H9 (cell line): ENCODE measurements at regions not wholly inside any gene's neighbourhood (a gene's known extent, or its start where the extent isn't known, plus 50 kb on each side); places are given as distances from the start of the nearest gene placed in this dataset.

Experiments
- DNase-seq: peaks from one replicate; pipeline ENCODE4 v3.0.0-alpha.2; 2017
- H2AFZ ChIP-seq: one replicate; pipeline ENCODE4 v1.6.1; 2013; ENCODE audit warnings: mild to moderate bottlenecking, low read length, control low read depth, moderate library complexity
- H2AK5ac ChIP-seq: 2 replicates; pipeline ENCODE4 v1.6.1; 2013; ENCODE audit warnings: low read length, control low read depth, mixed read lengths; ENCODE audit not compliant: insufficient read length
- H2BK120ac ChIP-seq: one replicate; pipeline ENCODE4 v1.6.1; 2013; ENCODE audit warnings: low read depth, mild to moderate bottlenecking, low read length, control low read depth, inconsistent platforms; ENCODE audit not compliant: poor library complexity, severe bottlenecking
- H2BK12ac ChIP-seq: 2 replicates; pipeline ENCODE4 v1.6.1; 2013; ENCODE audit warnings: low read length, control low read depth, mixed read lengths, low read depth; ENCODE audit not compliant: insufficient read length
- H2BK15ac ChIP-seq: 2 replicates; pipeline ENCODE4 v1.6.1; 2013; ENCODE audit warnings: low read depth, low read length, control low read depth
- H2BK20ac ChIP-seq: one replicate; pipeline ENCODE4 v1.6.1; 2013; ENCODE audit warnings: low read depth, mild to moderate bottlenecking, low read length, control low read depth, inconsistent platforms; ENCODE audit not compliant: poor library complexity, severe bottlenecking
- H2BK5ac ChIP-seq: 2 replicates; pipeline ENCODE4 v1.6.1; 2013; ENCODE audit warnings: low read length, control low read depth, mixed read lengths; ENCODE audit not compliant: insufficient read length
- H3K14ac ChIP-seq: 2 replicates; pipeline ENCODE4 v1.6.1; 2013; ENCODE audit warnings: low read length, control low read depth; ENCODE audit not compliant: insufficient read depth
- H3K18ac ChIP-seq: 2 replicates; pipeline ENCODE4 v1.6.1; 2013; ENCODE audit warnings: low read depth, mild to moderate bottlenecking, mixed read lengths, low read length, control low read depth; ENCODE audit not compliant: insufficient read length
- H3K23ac ChIP-seq: 2 replicates; pipeline ENCODE4 v1.6.1; 2013; ENCODE audit warnings: low read length, control low read depth, mixed read lengths, low read depth; ENCODE audit not compliant: insufficient read length
- H3K23me2 ChIP-seq: 2 replicates; pipeline ENCODE4 v1.6.1; 2013; ENCODE audit warnings: low read depth, mild to moderate bottlenecking, mixed read lengths, low read length, control low read depth; ENCODE audit not compliant: insufficient read length, poor library complexity, severe bottlenecking
- H3K27ac ChIP-seq: 2 replicates; pipeline ENCODE4 v1.5.1; 2013; ENCODE audit warnings: low read length, control low read depth, mixed read lengths, low read depth; ENCODE audit not compliant: insufficient read length
- H3K27me3 ChIP-seq: 2 replicates; pipeline ENCODE4 v1.6.1; 2013; ENCODE audit warnings: low read length, control low read depth, inconsistent platforms; ENCODE audit not compliant: insufficient read depth
- H3K4ac ChIP-seq: 2 replicates; pipeline ENCODE4 v1.6.1; 2013; ENCODE audit warnings: low read depth, mild to moderate bottlenecking, control low read depth, inconsistent platforms, low read length, moderate library complexity
- H3K4me1 ChIP-seq: 2 replicates; pipeline ENCODE4 v1.6.1; 2013; ENCODE audit warnings: low read length, control low read depth, inconsistent platforms; ENCODE audit not compliant: insufficient read depth
- H3K4me2 ChIP-seq: 2 replicates; pipeline ENCODE4 v1.6.1; 2013; ENCODE audit warnings: low read length, control low read depth, mixed read lengths; ENCODE audit not compliant: insufficient read length, insufficient read depth
- H3K56ac ChIP-seq: 2 replicates; pipeline ENCODE4 v1.6.1; 2013; ENCODE audit warnings: low read depth, mild to moderate bottlenecking, mixed read lengths, low read length, control low read depth; ENCODE audit not compliant: insufficient read length
- H3K79me1 ChIP-seq: 2 replicates; pipeline ENCODE4 v1.6.1; 2013; ENCODE audit warnings: low read depth, mild to moderate bottlenecking, moderate library complexity, low read length, control low read depth, inconsistent platforms; ENCODE audit not compliant: insufficient read depth, poor library complexity, severe bottlenecking
- H3K79me2 ChIP-seq: 2 replicates; pipeline ENCODE4 v1.6.1; 2013; ENCODE audit warnings: low read length, control low read depth, inconsistent platforms; ENCODE audit not compliant: insufficient read depth
- H3K9ac ChIP-seq: 2 replicates; pipeline ENCODE4 v1.6.1; 2013; ENCODE audit warnings: low read length, control low read depth, mixed read lengths; ENCODE audit not compliant: insufficient read length; ENCODE audit errors: extremely low read depth
- H3K9me3 ChIP-seq: one replicate; pipeline ENCODE4 v1.6.1; 2013; ENCODE audit warnings: low read depth, low read length, inconsistent platforms; ENCODE audit not compliant: control insufficient read depth
- H3T11ph ChIP-seq: one replicate; pipeline ENCODE4 v1.6.1; 2013; ENCODE audit warnings: mild to moderate bottlenecking, low read length, control low read depth, inconsistent platforms
- H4K20me1 ChIP-seq: one replicate; pipeline ENCODE4 v1.6.1; 2013; ENCODE audit not compliant: control insufficient read depth, insufficient read length, insufficient read depth
- H4K5ac ChIP-seq: 2 replicates; pipeline ENCODE4 v1.6.1; 2013; ENCODE audit warnings: low read depth, mild to moderate bottlenecking, mixed read lengths, low read length, control low read depth; ENCODE audit not compliant: insufficient read length
- H4K8ac ChIP-seq: replicated peaks from 2 replicates; pipeline ENCODE4 v1.6.1; 2013; ENCODE audit warnings: low read length, control low read depth, mixed read lengths, low read depth; ENCODE audit not compliant: insufficient read length
- H4K91ac ChIP-seq: 2 replicates; pipeline ENCODE4 v1.6.1; 2013; ENCODE audit warnings: low read depth, mild to moderate bottlenecking, moderate library complexity, mixed read lengths, low read length, control low read depth; ENCODE audit not compliant: insufficient read length
- H3K27ac Mint-ChIP-seq, 3 experiments: 2 replicates in 2 of 3; 3 replicates in 1 of 3; pipeline ENCODE4 v1.8.0; 2020 to 2021; ENCODE audit warnings: mixed read lengths in 3 of 3, mild to moderate bottlenecking in 1 of 3, moderate library complexity in 1 of 3
- H3K27me3 Mint-ChIP-seq: 2 replicates; pipeline ENCODE4 v1.8.0; 2021; ENCODE audit warnings: low read depth, mild to moderate bottlenecking, moderate library complexity, mixed read lengths
- H3K36me3 Mint-ChIP-seq, 3 experiments: 2 replicates in 2 of 3; 3 replicates in 1 of 3; pipeline ENCODE4 v1.8.0; 2020 to 2021; ENCODE audit warnings: low read depth in 3 of 3, mixed read lengths in 3 of 3; ENCODE audit not compliant: insufficient read depth in 1 of 3
- H3K4me1 Mint-ChIP-seq, 2 experiments: 2 replicates each; pipeline ENCODE4 v1.8.0; 2020; ENCODE audit warnings: mixed read lengths in 2 of 2
- H3K4me3 Mint-ChIP-seq, 2 experiments: 2 replicates in 1 of 2; 3 replicates in 1 of 2; pipeline ENCODE4 v1.8.0; 2020 to 2021; ENCODE audit warnings: mild to moderate bottlenecking in 2 of 2, mixed read lengths in 2 of 2, moderate library complexity in 1 of 2
- H3K9me3 Mint-ChIP-seq, 2 experiments: 2 replicates in 1 of 2; 3 replicates in 1 of 2; pipeline ENCODE4 v1.8.0; 2020; ENCODE audit warnings: mild to moderate bottlenecking in 2 of 2, mixed read lengths in 2 of 2, moderate library complexity in 1 of 2
- CTCF ChIP-seq: fragments of 200-600 bp; sonication (generic); conservative IDR thresholded peaks from 3 replicates; pipeline ENCODE4 v1.8.0; 2021; ENCODE audit warnings: antibody characterized with exemption, mild to moderate bottlenecking
- WGBS: extraction: QIAGEN DNeasy Blood & Tissue Kit; methylation state at CpG from one replicate; pipeline ENCODE4 v1.1.7; 2013; ENCODE audit warnings: missing lambda C conversion rate, low lambda C conversion rate, mixed read lengths; ENCODE audit not compliant: insufficient read length; ENCODE audit errors: extremely low coverage; 5-methylcytosine and 5-hydroxymethylcytosine counted together

DNA sequence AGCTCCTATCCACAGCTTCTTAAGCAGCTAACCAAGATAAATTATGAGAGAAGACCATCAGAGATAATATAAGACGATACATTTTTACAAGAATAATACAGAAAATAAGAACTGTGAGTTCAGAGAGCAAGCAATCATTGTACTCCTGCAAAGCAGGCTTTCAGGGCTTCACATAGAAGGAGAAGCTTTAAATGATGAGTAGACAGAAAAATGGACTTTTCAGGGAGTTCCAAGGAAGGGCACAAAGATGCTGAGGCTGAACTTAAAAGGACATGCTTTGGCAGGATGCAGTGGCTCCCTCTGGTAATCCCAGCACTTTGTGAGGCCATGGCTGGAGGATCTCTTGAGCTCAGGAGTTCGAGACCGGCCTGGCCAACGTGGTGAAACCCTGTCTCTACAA is 159.5 kb downstream of the POU4F1 start:
- DNase-seq: no peak
- Histone ChIP-seq H3K27ac (no peak overlapping the region), H3K18ac (no peak overlapping the region), H2AFZ (no peak overlapping the region), H3K79me1 (no peaks in the 10 kb centered on the region), H3K4ac (no peak overlapping the region), H2BK15ac (no peak overlapping the region), H2BK20ac (no peak overlapping the region), H4K91ac (no peak overlapping the region), H2BK120ac (no peak overlapping the region), H3K56ac (no peak overlapping the region), H2BK5ac (no peak overlapping the region), H3K4me1 (no peaks in the 10 kb centered on the region), H3K23me2 (no peaks in the 10 kb centered on the region), H3K9me3 (no peaks in the 10 kb centered on the region), H3K4me2 (no peak overlapping the region), H2AK5ac (no peak overlapping the region), H3K14ac (no peak overlapping the region), H2BK12ac (no peak overlapping the region), H3K23ac (no peak overlapping the region), H3K9ac (no peak overlapping the region), H3K27me3 (no peaks in the 10 kb centered on the region), H3K79me2 (no peaks in the 10 kb centered on the region), H4K8ac (no peak overlapping the region), H3T11ph (no peak overlapping the region), H4K5ac (no peak overlapping the region), H4K20me1 (no peaks in the 10 kb centered on the region)
- H3K27ac Mint-ChIP-seq: no peak overlapping the region
- no peaks in the 10 kb centered on the region for H3K36me3 Mint-ChIP-seq
- no peak overlapping the region for H3K4me3 Mint-ChIP-seq
- no peaks in the 10 kb centered on the region for H3K4me1 Mint-ChIP-seq
- H3K27me3 Mint-ChIP-seq: no peaks in the 10 kb centered on the region
- H3K9me3 Mint-ChIP-seq: no peaks in the 10 kb centered on the region
- no CpG with 5 or more reads among the region's 4 CpGs for WGBS
- TF ChIP-seq CTCF: no peak
